HG03139 (cell line): ENCODE measurements at regions not wholly inside any gene's neighbourhood (a gene's known extent, or its start where the extent isn't known, plus 50 kb on each side); places are given as distances from the start of the nearest gene placed in this dataset.
"Not testable (repeated sequence)": the region's sequence is repeated elsewhere in the genome, so short reads cannot be mapped to it uniquely, and the experiment has no call there.

Experiments used
- ATAC-seq: cut with Tn5 transposase; IDR thresholded peaks from one replicate; pipeline ENCODE4 v1.9.1; 2021; ENCODE audit not compliant: unreplicated experiment

DNA sequence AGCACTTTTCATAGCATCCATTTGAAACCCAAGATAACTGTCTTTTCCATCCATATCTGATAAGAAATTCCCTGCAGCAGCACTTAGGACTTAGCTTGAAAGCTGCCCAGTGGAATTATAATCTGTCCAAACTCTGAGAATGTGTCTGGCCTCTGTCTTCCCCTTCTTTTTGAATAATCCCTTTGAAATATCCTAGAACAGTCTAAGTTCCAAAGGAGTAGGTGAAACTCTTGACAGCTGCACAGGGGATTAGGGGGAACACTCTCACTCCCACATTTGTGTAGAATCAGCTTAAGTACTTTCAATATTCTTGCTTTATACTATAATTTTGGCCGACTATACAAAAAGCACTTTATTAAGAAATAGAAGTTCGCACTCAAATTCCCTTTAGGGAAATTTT lies 157.7 kb downstream of the PAPSS1 start:
- ATAC-seq = no peak

DNA sequence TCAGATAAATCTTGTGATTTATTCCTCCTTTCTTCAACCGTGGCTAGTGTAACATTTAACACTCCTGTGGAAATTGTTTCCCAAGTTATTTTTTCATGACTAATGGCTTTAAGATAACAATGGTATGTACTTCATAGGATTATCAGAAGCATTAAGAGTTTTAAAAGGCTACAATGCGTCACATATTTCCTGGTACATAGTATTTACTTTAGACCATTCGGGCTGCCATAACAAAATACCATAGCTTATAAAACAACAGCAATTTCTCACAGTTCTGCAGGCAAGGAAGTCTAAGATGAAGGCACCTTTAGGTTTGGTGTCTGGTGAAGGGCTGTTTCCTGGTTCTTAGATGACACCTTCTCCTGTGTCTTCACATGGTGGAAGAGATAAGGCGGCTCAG lies 158.6 kb downstream of the PAPSS1 start:
- ATAC-seq = no peak

DNA sequence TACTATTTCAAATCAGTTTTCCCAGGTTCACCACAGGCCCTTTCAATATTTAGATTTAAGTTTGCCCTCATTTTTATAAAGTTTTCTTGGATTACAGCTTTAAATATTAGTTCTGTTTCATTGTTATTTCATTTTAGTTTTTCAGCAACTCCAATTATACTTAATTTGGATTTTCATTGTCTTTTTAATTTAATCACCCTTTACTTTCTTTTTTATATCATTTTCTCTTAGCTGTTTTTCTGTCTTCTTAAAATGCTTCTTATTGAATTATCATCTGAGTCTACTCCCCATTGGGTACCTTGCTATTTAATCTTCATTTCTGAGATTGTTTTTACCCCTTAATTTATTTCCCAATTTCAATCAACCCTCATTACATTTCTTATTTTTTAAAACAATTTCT lies 160.4 kb downstream of the PAPSS1 start:
- ATAC-seq = no peak

DNA sequence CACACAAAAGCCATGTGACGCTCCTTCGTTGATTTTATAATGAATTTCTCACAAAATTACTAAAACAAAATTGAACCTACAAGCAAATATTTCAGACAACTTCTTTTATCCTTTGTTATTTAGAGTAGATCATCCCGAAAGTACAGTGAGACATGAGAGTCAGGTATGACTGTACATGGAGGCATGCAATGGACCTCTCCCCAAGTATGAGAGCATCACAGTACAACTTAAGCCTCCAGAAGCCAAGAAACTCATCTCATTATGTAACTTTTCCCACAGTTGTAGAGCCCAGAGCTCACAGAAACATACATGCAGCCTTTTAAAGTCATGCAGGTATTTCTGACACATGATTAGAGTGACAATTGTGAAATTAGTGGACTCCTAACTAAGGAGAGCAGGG lies 167.7 kb downstream of the PAPSS1 start:
- no peak for ATAC-seq

DNA sequence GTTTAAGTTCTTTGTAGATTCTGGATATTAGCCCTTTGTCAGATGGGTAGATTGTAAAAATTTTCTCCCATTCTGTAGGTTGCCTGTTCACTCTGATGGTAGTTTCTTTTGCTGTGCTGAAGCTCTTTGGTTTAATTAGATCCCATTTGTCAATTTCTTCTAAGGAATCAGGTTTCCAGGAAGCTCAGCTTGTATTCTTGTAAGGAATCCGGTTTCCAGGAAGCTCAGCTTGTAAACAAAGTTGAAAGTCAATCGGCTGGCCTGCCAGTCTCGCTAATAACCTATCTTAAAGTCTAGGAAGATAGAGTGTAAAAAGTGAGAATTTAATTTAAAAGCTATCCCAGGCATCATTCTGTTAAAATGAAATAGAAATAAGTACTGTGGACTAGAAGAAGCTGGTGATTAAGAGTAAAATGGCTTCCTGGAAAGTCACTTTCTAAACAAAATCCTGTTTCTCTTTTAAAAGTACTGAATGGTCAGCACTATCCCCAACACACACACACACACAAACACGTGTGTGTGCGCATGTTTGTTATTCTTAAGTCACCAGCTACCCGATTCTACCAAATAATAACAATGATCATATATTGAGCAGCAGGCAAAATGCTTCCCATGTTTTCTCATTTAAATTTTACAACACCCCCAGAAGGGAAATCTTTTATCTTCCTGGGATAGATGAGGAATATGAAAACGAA lies 171.7 kb downstream of the PAPSS1 start:
- ATAC-seq = no peak

DNA sequence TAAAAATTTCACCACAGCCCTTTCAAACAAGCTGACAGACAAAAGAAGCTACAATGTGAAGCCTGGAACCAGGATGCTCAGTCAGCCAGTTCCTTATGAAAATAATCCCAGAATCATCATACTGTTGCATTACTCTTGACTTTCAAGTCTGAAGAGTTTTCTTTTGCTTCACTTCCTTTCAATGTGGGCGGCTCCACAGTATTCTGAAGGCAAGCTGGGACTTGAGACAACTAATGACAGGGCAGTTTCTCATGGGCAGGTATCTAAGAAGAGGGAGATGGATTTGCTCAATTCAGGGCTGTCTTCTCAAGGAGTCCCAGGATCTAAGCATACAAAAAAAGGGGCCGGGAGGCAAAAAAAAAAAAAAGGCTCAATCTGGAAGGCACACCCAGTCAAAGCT lies 173.4 kb downstream of the PAPSS1 start:
- ATAC-seq = no peak

DNA sequence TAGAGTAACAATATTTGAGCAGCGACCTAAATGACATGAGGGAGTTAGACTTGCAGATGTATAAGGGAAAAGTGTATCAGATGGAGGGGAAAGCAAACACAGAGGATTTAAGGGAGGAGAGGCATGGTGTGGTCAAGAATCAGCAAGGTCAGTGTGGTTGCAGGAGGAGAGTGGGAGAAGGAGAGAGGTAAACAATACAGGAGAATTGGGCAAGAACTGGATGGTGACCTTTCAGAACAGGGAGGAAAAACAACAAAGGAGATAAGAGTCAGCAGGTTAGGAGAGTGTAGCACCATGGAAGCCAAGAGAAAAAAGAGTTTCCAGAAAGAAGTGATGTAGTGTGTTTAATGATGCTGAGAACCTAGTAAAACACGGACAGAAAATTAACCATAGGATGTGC lies 178.5 kb downstream of the PAPSS1 start:
- ATAC-seq = no peak

DNA sequence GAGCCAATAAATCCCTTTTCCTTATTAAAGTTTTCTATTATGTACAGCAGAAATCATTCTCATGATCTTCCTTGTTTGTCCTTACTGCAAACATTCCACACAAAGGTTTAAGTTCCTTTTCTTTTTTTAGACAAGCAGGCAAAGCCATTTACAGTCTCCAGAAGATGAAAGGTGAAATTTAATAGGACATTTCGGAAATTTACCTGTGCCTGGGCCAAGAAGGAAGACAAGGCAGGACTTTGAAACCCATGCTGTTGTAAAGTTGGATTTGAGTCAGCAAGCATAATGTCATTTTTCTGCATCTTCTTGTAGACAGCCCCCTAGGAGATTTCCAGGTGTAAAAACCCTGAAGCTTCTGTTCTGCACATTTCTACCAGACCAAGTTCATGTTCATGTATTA lies 188.1 kb downstream of the PAPSS1 start:
- no peak for ATAC-seq

DNA sequence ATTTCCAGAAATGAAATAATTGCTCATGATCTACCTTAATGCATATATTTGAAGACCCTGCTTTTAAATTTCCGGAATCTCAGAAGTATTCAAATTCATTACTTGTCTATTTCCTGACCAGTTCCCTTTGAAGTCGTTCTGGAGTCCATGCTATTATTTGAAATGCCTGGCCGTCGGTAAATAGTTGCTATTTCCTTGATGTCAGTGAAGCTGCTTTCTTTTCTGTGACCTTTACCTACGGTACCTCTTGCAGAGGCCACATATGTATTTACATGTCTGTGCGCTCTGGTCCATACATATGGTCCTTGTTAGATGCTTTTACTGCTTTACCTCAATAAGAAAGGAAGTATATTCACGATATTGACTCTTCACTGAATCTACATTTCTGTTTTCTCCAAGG lies 199.7 kb downstream of the PAPSS1 start:
- ATAC-seq = no peak

DNA sequence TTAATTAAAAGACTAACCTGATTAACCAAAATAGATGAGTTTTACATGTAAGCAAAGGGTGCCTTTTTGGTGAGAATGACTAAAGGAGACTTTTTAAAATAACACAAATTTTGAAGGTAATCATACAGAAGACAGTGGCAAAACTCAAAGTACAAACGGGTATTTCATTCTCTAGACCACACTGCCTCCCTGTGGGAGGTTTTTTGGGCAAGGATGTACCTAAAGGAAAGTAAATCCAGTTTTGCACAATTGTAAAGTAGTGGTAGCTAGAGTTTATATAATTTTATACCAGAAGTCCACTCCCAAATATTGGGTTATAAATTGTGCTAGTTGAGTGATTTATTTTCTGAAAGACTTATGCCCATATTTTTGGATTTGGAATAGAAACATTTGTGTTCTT lies 201.0 kb downstream of the PAPSS1 start:
- ATAC-seq = no peak

DNA sequence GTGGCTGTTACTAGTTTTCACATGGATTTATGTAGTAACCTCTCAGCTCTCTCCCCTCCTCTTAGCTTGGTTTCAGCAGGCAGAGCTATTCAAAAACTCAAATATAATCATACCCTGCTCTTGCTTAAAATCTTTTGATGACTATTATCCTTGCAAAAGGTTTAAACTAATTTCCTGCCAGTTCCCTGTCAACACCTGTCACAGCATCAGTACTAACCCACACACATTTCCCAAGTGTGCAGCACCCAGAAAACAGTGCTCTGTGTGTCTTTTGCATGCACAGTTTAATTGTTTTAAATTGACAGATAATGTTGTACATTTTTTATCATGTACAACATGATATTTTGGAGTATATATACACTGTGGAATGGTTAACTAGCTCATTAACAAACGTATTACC lies 202.0 kb downstream of the PAPSS1 start:
- ATAC-seq = no peak

DNA sequence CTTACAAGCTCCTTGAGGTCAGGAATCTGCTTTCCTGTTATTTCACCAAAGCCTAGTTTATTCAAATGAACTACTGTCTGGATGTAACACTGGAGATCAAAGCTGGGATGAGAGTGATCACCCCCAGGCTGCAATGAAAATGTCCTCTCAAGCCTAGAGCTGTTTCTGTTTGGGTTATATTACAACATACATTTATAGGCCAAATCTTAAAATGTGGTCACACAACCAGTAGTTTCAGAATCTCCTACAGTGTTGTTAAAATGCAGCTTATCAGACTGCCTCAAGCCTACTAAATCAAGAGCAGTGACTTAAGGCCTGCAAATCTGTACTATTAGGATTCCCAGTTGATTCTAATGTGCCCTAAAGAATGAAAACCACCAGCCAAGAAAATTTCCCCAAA lies 207.5 kb downstream of the PAPSS1 start:
- ATAC-seq = no peak

DNA sequence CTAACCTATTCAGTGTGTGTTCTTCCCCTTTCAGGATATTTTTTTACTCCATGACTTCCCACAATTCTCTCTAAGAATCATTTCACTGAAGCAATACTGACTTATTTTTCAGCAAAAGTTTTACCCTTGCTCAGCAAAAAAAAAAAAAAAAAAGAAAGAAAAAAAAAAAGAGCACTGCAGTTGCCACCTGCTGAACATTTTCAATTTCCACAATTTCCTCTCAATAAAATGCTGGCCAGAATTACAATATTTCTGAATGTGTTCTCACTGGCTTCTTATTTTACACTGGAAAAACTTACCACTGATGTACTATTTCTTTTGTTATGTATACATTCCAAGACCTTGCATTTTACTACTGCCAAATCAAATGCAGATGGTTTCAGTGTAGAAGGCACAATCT lies 210.4 kb downstream of the PAPSS1 start:
- ATAC-seq = no peak

DNA sequence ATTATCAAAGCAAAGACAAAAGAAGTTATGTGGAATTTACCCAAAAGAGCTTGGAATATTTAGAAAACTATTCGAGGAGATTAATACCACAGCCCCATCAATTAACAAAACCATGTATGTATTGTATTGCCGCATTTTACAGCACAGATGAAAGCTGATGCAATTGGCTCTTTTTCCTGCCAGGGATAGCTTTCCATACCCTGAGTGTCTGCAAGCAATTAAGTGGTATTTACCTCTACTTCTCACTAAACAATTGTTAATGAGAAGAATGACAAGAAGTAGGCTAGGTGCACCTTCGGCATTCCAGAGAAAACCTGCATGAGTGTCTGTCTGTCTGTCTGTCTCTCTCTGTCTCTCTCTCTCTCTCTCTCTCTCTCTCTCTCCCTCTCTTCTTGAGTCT lies 219.5 kb downstream of the PAPSS1 start:
- ATAC-seq = no peak

DNA sequence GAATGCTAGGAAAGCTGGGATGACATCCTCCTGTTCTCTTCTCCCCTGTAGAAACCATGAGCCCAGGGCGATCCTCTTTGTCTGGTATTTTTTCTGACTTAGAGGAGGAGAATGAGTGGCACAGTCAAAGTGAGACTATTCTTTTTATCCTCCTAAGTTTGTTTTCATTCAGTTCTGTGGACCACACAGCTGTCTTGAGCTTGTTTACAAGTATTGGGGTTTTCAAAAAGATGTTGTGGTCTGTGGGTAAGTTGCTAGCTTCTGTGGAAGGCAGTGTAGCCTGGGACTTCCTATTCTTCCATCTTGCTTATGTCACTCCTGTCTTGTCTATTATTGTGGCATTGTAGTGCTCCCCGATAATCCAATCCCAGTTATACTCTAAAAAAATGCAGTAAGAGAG lies 223.0 kb downstream of the PAPSS1 start:
- no peak for ATAC-seq

DNA sequence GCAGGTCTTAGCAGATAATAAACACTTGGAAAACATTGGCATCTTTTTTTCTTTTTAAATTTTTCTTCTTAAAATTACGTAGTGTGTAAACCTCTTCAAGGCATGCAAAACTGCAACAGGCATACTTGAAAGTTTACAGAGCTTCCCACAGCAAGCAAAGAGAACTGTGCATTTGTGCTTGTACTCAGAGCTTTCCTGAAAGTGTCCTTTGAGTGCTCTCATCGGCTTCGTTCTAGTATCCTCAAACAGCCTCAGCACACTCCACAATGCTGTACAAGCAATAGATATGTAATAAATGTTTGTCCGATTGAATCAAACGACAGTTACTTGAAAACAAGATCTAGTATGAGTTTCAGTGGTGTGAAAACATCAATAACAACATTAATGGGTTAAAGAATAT lies 227.5 kb downstream of the PAPSS1 start:
- ATAC-seq = no peak

DNA sequence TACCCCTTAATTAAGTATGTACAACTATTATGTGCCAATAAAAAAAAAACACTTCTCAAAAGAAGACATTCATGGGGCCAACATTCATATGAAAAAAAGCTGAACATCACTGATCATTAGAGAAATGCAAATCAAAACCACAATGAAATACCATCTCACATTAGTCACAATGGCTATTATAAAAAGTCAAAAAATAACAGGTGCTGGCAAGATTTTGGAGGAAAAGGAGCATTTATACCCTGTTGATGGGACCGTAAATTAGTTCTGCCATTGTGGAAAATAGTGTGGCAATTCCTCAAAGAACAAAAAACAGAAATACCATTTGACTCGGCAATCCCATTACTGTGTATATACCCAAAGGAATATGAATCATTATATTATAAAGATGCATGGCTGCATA lies 229.9 kb downstream of the PAPSS1 start:
- ATAC-seq = no peak

DNA sequence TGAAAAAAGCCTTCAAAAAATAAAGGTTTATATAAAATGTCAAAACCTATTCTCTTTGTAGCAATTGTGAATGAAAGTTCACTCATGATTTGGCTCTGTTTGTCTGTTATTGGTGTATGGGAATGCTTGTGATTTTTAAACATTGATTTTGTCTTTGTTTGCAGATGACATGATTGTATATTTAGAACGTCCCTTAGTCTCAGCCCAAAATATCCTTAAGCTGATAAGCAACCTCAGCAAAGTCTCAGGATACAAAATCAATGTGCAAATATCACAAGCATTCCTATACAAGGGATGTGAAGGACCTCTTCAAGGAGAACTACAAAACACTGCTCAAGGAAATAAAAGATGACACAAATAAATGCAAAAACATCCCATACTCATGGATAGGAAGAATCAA lies 236.4 kb downstream of the PAPSS1 start:
- not testable (repeated sequence) for ATAC-seq

DNA sequence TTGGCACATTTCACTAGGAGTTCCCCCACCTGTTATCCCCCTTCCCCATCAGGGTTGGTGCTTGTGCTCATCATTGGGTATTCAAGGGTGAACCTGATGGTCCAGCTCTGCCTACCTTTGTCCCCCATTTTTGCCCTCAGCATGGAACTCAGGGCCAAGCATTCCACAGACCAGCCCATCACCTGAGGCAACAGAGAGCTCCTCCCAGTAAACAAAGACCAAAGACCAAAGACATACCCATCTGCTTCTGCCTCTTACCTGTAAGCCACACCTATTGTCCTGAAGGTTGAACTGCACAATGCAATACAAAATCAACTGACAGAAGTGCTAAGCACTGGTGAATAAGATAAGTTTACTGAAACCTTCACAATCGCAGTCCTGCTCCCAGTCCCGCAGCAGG lies 237.5 kb downstream of the PAPSS1 start:
- no peak for ATAC-seq

DNA sequence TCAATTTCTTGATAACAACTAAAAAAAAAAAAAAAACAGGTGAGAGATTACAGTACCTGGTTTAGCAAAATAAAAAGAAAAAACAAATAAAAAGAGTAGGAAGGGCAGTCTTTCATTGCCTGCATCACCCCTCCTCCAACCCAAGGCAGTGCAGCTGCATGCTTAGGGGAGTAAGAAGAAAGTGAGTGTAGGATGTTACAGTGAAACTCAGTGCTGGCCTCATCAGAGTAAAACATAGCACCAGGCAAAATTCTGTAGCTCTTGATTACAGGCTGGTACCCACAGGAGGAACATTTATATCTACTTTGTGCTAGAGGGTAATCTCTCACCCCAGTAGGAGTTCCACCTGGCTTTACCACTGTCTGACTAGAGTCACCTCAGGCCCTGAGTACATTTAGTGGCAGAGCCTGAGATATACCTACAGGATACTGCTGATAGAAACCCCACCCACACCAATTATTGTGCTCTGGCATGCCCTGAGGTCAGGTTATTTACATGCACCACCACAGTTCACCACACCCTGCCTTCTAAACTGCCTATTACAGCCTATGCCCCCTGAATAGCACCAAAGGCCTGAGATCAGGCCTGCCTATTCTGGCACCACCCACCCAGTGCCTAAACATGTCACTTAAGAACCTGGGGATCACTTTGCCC lies 241.6 kb downstream of the PAPSS1 start:
- ATAC-seq = no peak

DNA sequence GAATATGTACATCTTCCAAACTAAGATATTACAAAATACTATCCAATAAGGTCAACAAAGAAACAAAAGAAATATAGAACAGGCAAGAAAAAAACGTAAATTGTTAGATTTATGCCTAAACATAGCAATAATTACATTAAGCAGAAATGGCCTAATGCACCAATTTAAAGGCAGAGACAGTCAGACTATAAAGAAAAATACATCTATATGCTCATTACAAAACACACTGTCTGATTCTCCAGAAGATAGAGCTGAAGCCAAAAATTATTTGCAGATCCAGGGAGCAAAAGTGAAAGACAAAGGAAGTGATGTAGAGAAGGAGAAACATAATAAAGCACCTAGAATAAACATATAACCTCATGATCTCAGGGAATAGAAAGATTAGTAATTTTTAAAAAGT lies 246.9 kb downstream of the PAPSS1 start:
- ATAC-seq = no peak

DNA sequence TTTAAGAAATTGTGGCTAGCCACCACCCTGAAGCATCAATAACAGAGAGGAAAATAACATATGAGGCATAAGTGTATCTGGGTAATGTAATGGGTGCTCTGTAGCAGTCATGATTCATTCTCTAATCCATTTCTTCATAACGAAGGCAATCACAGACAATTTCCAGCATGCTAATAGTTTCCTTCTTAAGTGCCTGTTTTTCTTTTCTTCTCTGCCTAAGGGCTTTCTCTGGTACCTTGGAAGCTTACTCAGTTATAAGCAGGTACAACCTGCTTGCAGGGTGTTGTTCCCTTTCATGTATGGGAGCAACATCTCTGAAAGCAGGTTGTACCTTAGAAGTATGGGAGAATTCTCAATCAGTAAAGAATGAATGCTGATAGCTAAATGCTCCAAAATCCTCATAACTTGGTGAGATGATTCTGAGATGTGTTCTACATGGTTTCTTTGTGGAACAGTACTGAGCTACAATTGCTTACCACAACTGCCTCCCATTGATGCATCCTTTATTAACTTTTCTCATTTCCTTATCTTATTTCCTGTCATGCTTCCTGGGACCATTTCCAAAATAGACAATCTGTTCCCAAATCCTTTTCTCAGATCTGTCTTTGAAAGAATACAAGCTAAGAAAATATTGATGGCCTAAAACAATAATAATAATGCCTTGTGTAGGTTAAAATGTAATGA lies 247.6 kb downstream of the PAPSS1 start:
- ATAC-seq = no peak

DNA sequence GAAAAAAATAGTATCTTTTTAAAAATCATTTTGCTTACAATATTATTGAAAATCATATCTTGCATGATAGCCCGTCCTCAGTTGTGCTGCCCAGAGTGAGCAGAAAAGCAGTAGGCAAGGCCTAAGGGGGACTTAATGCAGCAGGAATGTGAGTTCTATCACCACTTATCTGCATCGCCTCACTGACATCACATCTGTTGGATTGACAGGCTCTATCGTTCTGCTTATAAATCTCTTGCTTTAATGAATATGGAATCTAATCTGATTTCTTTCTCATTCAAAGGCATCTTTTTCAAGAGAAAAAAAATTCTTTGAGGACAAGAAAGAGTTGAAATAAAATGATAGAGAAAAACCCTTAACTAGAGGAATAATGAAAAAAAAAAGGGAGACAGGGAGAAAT lies 249.9 kb downstream of the PAPSS1 start:
- no peak for ATAC-seq
